Thyroid gland (tissue), 4 donors: ENCODE measurements at regions not wholly inside any gene's neighbourhood (a gene's known extent, or its start where the extent isn't known, plus 50 kb on each side); places are given as distances from the start of the nearest gene placed in this dataset.

Experiments
- POLR2A ChIP-seq, 2 donors: fragments of 450-650 bp; IDR thresholded peaks; one replicate each; pipeline ENCODE4 v1.6.1; 2017; ENCODE audit warnings: antibody characterized with exemption in 2 of 2, mild to moderate bottlenecking in 2 of 2, moderate library complexity in 1 of 2
- TF ChIP-seq, protein P1 (sequence below), 6 experiments: fragments of 200-600 bp in 3 of 6; fragments of 450-650 bp in 3 of 6; sonication (generic) in 3 of 6; IDR thresholded peaks; one replicate each; pipeline ENCODE4 v1.5.1; 2016 to 2019; ENCODE audit warnings: antibody characterized with exemption in 6 of 6, mild to moderate bottlenecking in 2 of 6, inconsistent platforms in 1 of 6, moderate library complexity in 1 of 6

DNA sequence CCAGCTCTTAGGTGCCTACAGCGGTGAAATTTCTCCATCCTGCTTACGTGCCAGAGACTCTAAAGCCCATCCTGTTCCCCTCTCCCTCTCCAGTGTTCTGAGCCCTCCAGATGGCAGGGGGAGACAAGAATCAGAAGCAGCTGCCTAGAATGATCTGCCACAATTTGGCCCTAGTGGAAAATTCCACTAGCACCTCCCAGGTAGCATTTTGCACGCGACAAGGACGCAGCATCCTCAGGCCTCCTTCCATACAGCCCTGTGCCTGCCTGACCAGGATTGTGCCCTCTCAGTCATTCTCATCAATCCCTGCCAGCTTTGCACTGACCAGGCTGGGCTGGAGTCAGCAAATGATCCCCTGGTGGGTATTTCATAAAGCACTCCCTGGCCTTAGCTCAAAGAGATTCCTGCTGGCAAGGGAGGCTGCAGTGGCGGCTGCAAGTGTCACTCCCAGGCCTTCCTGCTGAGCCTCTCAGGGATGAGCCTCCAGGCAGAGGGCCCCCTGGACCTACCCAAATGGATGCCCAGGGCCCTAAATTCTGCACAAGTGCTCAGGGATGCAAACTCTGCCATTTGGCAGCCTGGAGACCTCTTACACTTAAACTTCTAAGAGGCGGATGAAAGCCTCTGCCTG is 130.2 kb upstream of the ATP2B2 start:
- TF ChIP-seq, protein P1, sequence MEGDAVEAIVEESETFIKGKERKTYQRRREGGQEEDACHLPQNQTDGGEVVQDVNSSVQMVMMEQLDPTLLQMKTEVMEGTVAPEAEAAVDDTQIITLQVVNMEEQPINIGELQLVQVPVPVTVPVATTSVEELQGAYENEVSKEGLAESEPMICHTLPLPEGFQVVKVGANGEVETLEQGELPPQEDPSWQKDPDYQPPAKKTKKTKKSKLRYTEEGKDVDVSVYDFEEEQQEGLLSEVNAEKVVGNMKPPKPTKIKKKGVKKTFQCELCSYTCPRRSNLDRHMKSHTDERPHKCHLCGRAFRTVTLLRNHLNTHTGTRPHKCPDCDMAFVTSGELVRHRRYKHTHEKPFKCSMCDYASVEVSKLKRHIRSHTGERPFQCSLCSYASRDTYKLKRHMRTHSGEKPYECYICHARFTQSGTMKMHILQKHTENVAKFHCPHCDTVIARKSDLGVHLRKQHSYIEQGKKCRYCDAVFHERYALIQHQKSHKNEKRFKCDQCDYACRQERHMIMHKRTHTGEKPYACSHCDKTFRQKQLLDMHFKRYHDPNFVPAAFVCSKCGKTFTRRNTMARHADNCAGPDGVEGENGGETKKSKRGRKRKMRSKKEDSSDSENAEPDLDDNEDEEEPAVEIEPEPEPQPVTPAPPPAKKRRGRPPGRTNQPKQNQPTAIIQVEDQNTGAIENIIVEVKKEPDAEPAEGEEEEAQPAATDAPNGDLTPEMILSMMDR (IDR thresholded peaks at IDR 0.05) = no peak
- TF ChIP-seq POLR2A (IDR thresholded peaks at IDR 0.05) = no peak
